Thyroid gland (tissue), 4 donors: ENCODE measurements at regions not wholly inside any gene's neighbourhood (a gene's known extent, or its start where the extent isn't known, plus 50 kb on each side); places are given as distances from the start of the nearest gene placed in this dataset.

Experiments used
- CTCF ChIP-seq, 6 experiments: fragments of 200-600 bp in 3 of 6; fragments of 450-650 bp in 3 of 6; sonication (generic) in 3 of 6; IDR thresholded peaks; one replicate each; pipeline ENCODE4 v1.5.1; 2016 to 2019; ENCODE audit warnings: antibody characterized with exemption in 6 of 6, mild to moderate bottlenecking in 2 of 6, inconsistent platforms in 1 of 6, moderate library complexity in 1 of 6
- POLR2A ChIP-seq, 2 donors: fragments of 450-650 bp; IDR thresholded peaks; one replicate each; pipeline ENCODE4 v1.6.1; 2017; ENCODE audit warnings: antibody characterized with exemption in 2 of 2, mild to moderate bottlenecking in 2 of 2, moderate library complexity in 1 of 2

DNA sequence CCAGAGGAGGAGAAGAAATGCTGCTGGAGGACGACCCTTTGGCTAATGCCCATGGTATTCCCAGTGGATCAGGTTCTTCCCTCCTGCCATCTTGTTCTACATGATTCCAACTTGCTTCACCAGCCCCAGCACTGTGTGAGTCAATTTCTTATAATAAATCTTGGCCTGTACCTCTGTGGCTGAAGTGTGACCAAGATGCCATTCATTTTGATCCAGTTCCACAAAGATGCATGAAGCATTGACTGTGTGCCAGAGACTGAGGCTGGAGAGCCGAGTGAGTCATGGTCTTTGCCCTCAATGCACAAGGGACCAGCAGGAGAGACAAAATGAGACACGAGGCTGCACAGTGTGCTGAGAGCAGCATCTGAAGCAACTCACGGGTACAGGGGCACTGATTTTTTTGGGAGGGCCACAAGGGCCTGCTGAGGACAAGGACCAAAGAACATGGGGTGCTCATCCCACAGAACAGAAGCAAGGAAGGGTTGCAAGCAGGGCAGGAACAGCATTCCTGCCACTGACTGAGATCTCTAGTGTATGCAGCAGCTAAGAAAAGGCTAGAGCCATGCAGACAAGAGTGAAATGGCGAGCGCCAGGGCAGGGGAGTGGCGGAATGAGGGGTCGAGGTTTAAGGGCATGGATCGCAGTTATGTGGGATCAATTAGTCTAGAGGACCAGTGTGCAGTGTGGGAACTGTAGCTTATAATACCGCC is 207.0 kb downstream of the THBS2 start:
- no peak for TF ChIP-seq CTCF (IDR thresholded peaks at IDR 0.05)
- no peak for TF ChIP-seq POLR2A (IDR thresholded peaks at IDR 0.05)
